Gastrocnemius medialis (tissue), 4 donors: ENCODE measurements at regions not wholly inside any gene's neighbourhood (a gene's known extent, or its start where the extent isn't known, plus 50 kb on each side); places are given as distances from the start of the nearest gene placed in this dataset.

Source experiments
- CTCF ChIP-seq, 5 experiments: fragments of 450-650 bp in 3 of 5; fragments of 200-600 bp in 2 of 5; sonication (generic) in 2 of 5; IDR thresholded peaks in 4 of 5; conservative IDR thresholded peaks in 1 of 5; 1 replicate in 4 of 5; 2 replicates in 1 of 5; pipeline ENCODE4 v1.5.1; 2016 to 2019; ENCODE audit warnings: antibody characterized with exemption in 5 of 5, mild to moderate bottlenecking in 3 of 5, moderate library complexity in 3 of 5
- POLR2A ChIP-seq, 2 donors: fragments of 450-650 bp; IDR thresholded peaks; one replicate each; pipeline ENCODE4 v1.6.1; 2017; ENCODE audit warnings: antibody characterized with exemption in 2 of 2, mild to moderate bottlenecking in 2 of 2, moderate library complexity in 2 of 2

- no peak for TF ChIP-seq CTCF (IDR thresholded peaks at IDR 0.05 in 4 of 5, conservative IDR thresholded peaks at IDR 0.05 in 1 of 5)
- TF ChIP-seq POLR2A (IDR thresholded peaks at IDR 0.05), result no peak
Measured at GRCh38 chr13:33994198-33994597, 176.2 kb downstream of the RFC3 start.
